CD4-positive, alpha-beta memory T cell (primary cell): ENCODE measurements at regions not wholly inside any gene's neighbourhood (a gene's known extent, or its start where the extent isn't known, plus 50 kb on each side); places are given as distances from the start of the nearest gene placed in this dataset.
A peak's percentile ranks its signal among the peaks of the same experiment; 100 is the strongest.

Source experiments
- CTCF ChIA-PET: fragments of 350-600 bp; sonication (Branson Sonifier 250); formaldehyde crosslinking; loops from one replicate; lab custom pipeline; 2021; ENCODE audit warnings: inconsistent platforms; ENCODE audit not compliant: partially characterized antibody; lab: Charles Lee
- POLR2A ChIA-PET: fragments of 350-600 bp; sonication (Branson Sonifier 250); formaldehyde crosslinking; loops from one replicate; lab custom pipeline; 2021; ENCODE audit not compliant: partially characterized antibody; lab: Charles Lee
- DNase-seq, 5 donors: peaks; one replicate each; pipeline versions ENCODE4 v3.0.0 to v3.0.0-alpha.2; 2020 to 2022; ENCODE audit warnings: mixed read lengths in 1 of 5
- H3K27ac ChIP-seq: one replicate; pipeline ENCODE4 v1.7.0; 2013; ENCODE audit warnings: low read depth, low read length
- H3K27me3 ChIP-seq: 2 replicates; pipeline ENCODE4 v1.7.0; 2013; ENCODE audit warnings: mild to moderate bottlenecking, low read length, moderate library complexity; ENCODE audit not compliant: insufficient read depth
- H3K36me3 ChIP-seq: 2 replicates; pipeline ENCODE4 v1.7.0; 2013; ENCODE audit warnings: mild to moderate bottlenecking, low read length, moderate library complexity; ENCODE audit not compliant: insufficient read depth
- H3K4me1 ChIP-seq: 2 replicates; pipeline ENCODE4 v1.7.0; 2013; ENCODE audit warnings: mild to moderate bottlenecking, low read length, moderate library complexity; ENCODE audit not compliant: insufficient read depth
- H3K4me3 ChIP-seq, 2 donors: one replicate each; pipeline ENCODE4 v1.7.0; 2013; ENCODE audit warnings: low read length in 2 of 2, mild to moderate bottlenecking in 1 of 2
- H3K9me3 ChIP-seq, 2 donors: one replicate each; pipeline ENCODE4 v1.7.0; 2013; ENCODE audit warnings: low read length in 2 of 2, control low read depth in 1 of 2; ENCODE audit not compliant: control insufficient read depth in 1 of 2
- H3K27ac Mint-ChIP-seq, 7 donors: one replicate each; pipeline ENCODE4 v1.8.0; 2020 to 2021; ENCODE audit warnings: mixed read lengths in 7 of 7, mild to moderate bottlenecking in 6 of 7, inconsistent platforms in 3 of 7, moderate library complexity in 3 of 7
- H3K27me3 Mint-ChIP-seq, 2 donors: one replicate each; pipeline ENCODE4 v1.8.0; 2020 to 2021; ENCODE audit warnings: mixed read lengths in 2 of 2
- H3K36me3 Mint-ChIP-seq, 2 donors: one replicate each; pipeline ENCODE4 v1.8.0; 2020 to 2021; ENCODE audit warnings: mixed read lengths in 2 of 2, inconsistent platforms in 1 of 2, mild to moderate bottlenecking in 1 of 2
- H3K4me1 Mint-ChIP-seq, 4 donors: one replicate each; pipeline ENCODE4 v1.8.0; 2020 to 2021; ENCODE audit warnings: mixed read lengths in 4 of 4, mild to moderate bottlenecking in 1 of 4
- H3K4me3 Mint-ChIP-seq, 8 donors: one replicate each; pipeline ENCODE4 v1.8.0; 2020 to 2021; ENCODE audit warnings: mixed read lengths in 8 of 8, mild to moderate bottlenecking in 7 of 8, moderate library complexity in 6 of 8, inconsistent platforms in 3 of 8
- H3K9me3 Mint-ChIP-seq, 8 donors: one replicate each; pipeline ENCODE4 v1.8.0; 2020 to 2021; ENCODE audit warnings: mixed read lengths in 8 of 8, mild to moderate bottlenecking in 5 of 8, inconsistent platforms in 3 of 8, moderate library complexity in 1 of 8
- intact Hi-C: fragments of 100-400 bp; cut with micrococcal nuclease; formaldehyde crosslinking; loops from one replicate; pipeline ENCODE4 v1.15.1; 2023

DNA sequence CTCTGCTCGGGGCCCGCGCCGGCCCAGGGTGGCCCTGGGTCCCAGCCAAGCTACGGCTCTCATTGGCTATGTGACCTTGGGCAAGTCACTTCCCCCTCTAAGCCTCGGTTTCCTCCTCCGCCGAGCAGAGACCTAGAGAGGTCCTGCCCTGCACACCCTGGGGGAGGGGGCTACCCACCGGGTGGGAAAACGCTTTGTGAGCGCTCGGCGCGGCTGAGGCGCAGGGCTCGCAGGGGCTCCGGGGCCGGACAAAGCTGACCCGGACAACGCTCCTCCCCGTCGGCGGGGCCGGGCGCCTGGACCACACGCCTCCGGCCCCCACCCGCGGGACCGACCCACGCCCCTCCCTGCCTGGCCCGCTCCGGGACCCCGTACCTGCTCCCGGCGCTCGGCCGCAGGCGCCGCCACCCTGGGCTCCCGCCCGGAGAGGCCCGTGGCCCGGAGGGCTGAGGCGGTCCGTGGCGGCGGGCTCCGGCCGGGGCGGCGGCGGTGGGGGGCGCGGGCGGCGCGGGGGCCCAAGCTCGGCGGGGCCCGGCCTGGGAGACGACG is 85.7 kb upstream of the MELK start:
- H3K4me1 Mint-ChIP-seq = peaks cover 38 to 77% (median 57%) of the 10 kb centered on the region in 4 donors
- Histone ChIP-seq H3K27ac (peak overlapping the region; percentile 83), H3K27me3 (no peaks in the 10 kb centered on the region), H3K4me1 (peaks cover 55% of the 10 kb centered on the region), H3K9me3 (no peaks in the 10 kb centered on the region), H3K4me3 (peak overlapping the region; percentile 56 to 84), H3K36me3 (no peaks in the 10 kb centered on the region)
- no peaks in the 10 kb centered on the region for H3K9me3 Mint-ChIP-seq
- POLR2A ChIA-PET = interaction anchor here (0.6 to 5.9 kb wide), 16 partner anchors 9 to 342 kb away, joined by 3 to 88 read pairs (median 6); partner anchors contain the start of gene RNF38
- intact Hi-C loops = loop anchor here (1.0 to 5.0 kb wide), 4 partner anchors 16 to 86 kb away; partner anchors contain the start of genes MELK and RNF38
- peak overlapping the region; percentile 83 to 95 (median 90) for H3K4me3 Mint-ChIP-seq
- H3K27ac Mint-ChIP-seq = peak overlapping the region; percentile 83 to 96 (median 92)
- DNase-seq = peak; percentile 40 to 72 (median 44)
- no peaks in the 10 kb centered on the region for H3K27me3 Mint-ChIP-seq
- CTCF ChIA-PET = interaction anchor here (1.1 to 3.8 kb wide), 3 partner anchors 27 to 80 kb away, joined by 4 to 23 read pairs (median 4); no protein-coding TSS in a partner anchor
- peaks cover 0 to 11% of the 10 kb centered on the region in 2 donors for H3K36me3 Mint-ChIP-seq

- Histone ChIP-seq H3K36me3 (no peaks in the 10 kb centered on the region), H3K27ac (peak overlapping the region; percentile 83), H3K4me3 (peak overlapping the region; percentile 56 to 84), H3K4me1 (peaks cover 60% of the 10 kb centered on the region), H3K9me3 (no peaks in the 10 kb centered on the region), H3K27me3 (no peaks in the 10 kb centered on the region)
- intact Hi-C loops = loop anchor here (1.0 to 5.0 kb wide), 4 partner anchors 15 to 86 kb away; partner anchors contain the start of genes MELK and RNF38
- CTCF ChIA-PET = interaction anchor here (0.7 to 3.8 kb wide), 9 partner anchors 8 to 79 kb away, joined by 3 to 23 read pairs (median 4); no protein-coding TSS in a partner anchor
- H3K4me3 Mint-ChIP-seq = peak overlapping the region; percentile 83 to 95 (median 90)
- peaks cover 0 to 11% of the 10 kb centered on the region in 2 donors for H3K36me3 Mint-ChIP-seq
- no peaks in the 10 kb centered on the region for H3K27me3 Mint-ChIP-seq
- peak in 1 of 5 donors; percentile 58 for DNase-seq
- no peaks in the 10 kb centered on the region for H3K9me3 Mint-ChIP-seq
- H3K4me1 Mint-ChIP-seq = peaks cover 41 to 79% (median 60%) of the 10 kb centered on the region in 4 donors
- POLR2A ChIA-PET = interaction anchor here (0.7 to 5.9 kb wide), 12 partner anchors 11 to 342 kb away, joined by 3 to 88 read pairs (median 8); partner anchors contain the start of gene RNF38
- peak overlapping the region; percentile 83 to 96 (median 92) for H3K27ac Mint-ChIP-seq
Measured at GRCh38 chr9:36486329-36486932, 86.3 kb upstream of the MELK start.

DNA sequence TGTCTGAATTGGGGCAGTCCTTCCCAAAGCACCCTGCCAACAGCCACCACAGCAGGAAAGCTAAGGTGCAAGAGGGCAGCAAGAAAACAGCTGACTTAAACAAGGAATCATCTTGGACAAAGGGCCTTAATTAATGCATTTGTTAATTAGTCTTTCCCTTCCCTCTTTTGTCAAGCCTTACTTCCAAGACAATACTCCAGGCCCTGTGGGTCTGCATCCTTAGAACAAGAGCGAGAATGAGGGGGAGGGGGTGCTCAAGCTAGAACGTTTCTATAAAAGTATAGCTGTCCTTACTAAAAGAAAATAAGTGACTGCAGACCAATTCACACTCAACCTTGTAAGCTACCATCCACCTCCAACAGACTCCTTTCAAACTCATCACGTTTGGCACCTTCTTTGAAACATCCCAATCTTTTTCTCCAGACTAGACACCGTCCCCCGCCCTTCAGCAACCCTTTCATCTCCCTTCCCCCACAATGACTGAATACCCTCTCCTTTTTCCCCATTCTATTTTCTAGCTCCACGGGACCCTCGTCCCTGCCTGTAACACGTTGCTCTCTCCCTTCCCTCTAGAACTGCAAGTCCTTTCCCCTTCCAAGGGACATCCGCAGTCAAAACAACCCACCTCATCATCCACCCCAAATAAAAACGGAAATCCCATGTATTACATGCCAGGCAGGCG is 85.7 kb upstream of the RNF38 start:
- DNase-seq = no peak
- ChIA-PET CTCF (interaction anchor here (0.7 to 3.8 kb wide), 9 partner anchors 8 to 79 kb away, joined by 3 to 23 read pairs (median 4); no protein-coding TSS in a partner anchor), POLR2A (interaction anchor here (0.8 to 5.9 kb wide), 9 partner anchors 10 to 227 kb away, joined by 3 to 88 read pairs (median 17); partner anchors contain the start of gene RNF38)
- Mint-ChIP-seq H3K27me3 (no peaks in the 10 kb centered on the region), H3K4me1 (peaks cover 40 to 82% (median 63%) of the 10 kb centered on the region in 4 donors), H3K36me3 (peaks cover 0 to 11% of the 10 kb centered on the region in 2 donors), H3K27ac (peak overlapping the region; percentile 83 to 96 (median 92)), H3K9me3 (no peaks in the 10 kb centered on the region), H3K4me3 (peak overlapping the region; percentile 83 to 95 (median 90))
- Histone ChIP-seq H3K4me1 (peaks cover 60% of the 10 kb centered on the region), H3K36me3 (no peaks in the 10 kb centered on the region), H3K4me3 (peak overlapping the region; percentile 56 to 84), H3K27ac (peak overlapping the region; percentile 83), H3K9me3 (no peaks in the 10 kb centered on the region), H3K27me3 (no peaks in the 10 kb centered on the region)
- intact Hi-C loops = loop anchor here (1.0 to 5.0 kb wide), 4 partner anchors 14 to 87 kb away; partner anchors contain the start of genes MELK and RNF38

DNA sequence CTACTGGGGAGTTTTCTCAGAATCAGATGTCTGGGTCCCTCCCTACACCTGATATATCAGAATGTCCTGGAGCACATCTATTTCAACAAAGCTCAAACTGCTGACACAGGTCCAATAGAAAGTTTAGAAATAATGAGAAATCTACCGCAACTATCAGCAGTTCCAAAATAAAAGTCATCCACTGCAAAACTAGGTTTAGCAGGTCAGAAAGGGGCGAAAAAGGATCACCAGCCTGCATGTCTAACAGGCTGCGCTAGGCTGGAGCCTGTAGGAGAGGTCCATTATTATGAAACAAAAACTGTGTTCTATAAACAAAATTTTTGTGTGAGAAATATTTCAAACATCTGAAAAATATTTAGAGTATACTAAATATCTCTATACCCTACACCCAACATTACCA is 84.1 kb upstream of the RNF38 start:
- H3K9me3 Mint-ChIP-seq = no peaks in the 10 kb centered on the region
- Histone ChIP-seq H3K36me3 (no peaks in the 10 kb centered on the region), H3K27ac (no peak overlapping the region), H3K4me3 (no peak overlapping the region), H3K4me1 (peaks cover 58% of the 10 kb centered on the region), H3K27me3 (no peaks in the 10 kb centered on the region), H3K9me3 (no peaks in the 10 kb centered on the region)
- DNase-seq = no peak
- H3K27ac Mint-ChIP-seq = peak overlapping the region in 5 of 7 donors; percentile 7 to 87 (median 72)
- peaks cover 0 to 11% of the 10 kb centered on the region in 2 donors for H3K36me3 Mint-ChIP-seq
- intact Hi-C loops = no loop called here
- POLR2A ChIA-PET = interaction anchor here (5.9 kb wide), 1 partner anchor 26 kb away, joined by 88 read pairs; no protein-coding TSS in a partner anchor
- CTCF ChIA-PET = interaction anchor here (3.8 kb wide), 1 partner anchor 77 kb away, joined by 23 read pairs; no protein-coding TSS in a partner anchor
- peaks cover 36 to 73% (median 58%) of the 10 kb centered on the region in 4 donors for H3K4me1 Mint-ChIP-seq
- no peaks in the 10 kb centered on the region for H3K27me3 Mint-ChIP-seq
- H3K4me3 Mint-ChIP-seq = peak overlapping the region in 4 of 8 donors; percentile 12 to 57 (median 38)

- no peaks in the 10 kb centered on the region for H3K27me3 ChIP-seq
- no peak overlapping the region for H3K4me3 ChIP-seq
- H3K27me3 Mint-ChIP-seq = no peaks in the 10 kb centered on the region
- no peak overlapping the region for H3K27ac ChIP-seq
- no peak for DNase-seq
- no peaks in the 10 kb centered on the region for H3K9me3 Mint-ChIP-seq
- peak overlapping the region in 6 of 7 donors; percentile 17 to 83 (median 68) for H3K27ac Mint-ChIP-seq
- peaks cover 0 to 8% of the 10 kb centered on the region in 2 donors for H3K36me3 Mint-ChIP-seq
- H3K4me1 Mint-ChIP-seq = peaks cover 18 to 38% (median 31%) of the 10 kb centered on the region in 4 donors
- H3K36me3 ChIP-seq = no peaks in the 10 kb centered on the region
- intact Hi-C loops = no loop called here
- H3K9me3 ChIP-seq = no peaks in the 10 kb centered on the region
- ChIA-PET POLR2A (interaction anchor here (1.2 to 1.6 kb wide), 4 partner anchors 8 to 13 kb away, joined by 3 to 7 read pairs (median 5); no protein-coding TSS in a partner anchor), CTCF (interaction anchor here (1.0 to 1.1 kb wide), 2 partner anchors 72 to 77 kb away, joined by 3 read pairs; no protein-coding TSS in a partner anchor)
- H3K4me1 ChIP-seq = peaks cover 28% of the 10 kb centered on the region
- peak overlapping the region in 2 of 8 donors; percentile 24 to 62 for H3K4me3 Mint-ChIP-seq
Measured at GRCh38 chr9:36479101-36479500, 79.0 kb upstream of the RNF38 start.

DNA sequence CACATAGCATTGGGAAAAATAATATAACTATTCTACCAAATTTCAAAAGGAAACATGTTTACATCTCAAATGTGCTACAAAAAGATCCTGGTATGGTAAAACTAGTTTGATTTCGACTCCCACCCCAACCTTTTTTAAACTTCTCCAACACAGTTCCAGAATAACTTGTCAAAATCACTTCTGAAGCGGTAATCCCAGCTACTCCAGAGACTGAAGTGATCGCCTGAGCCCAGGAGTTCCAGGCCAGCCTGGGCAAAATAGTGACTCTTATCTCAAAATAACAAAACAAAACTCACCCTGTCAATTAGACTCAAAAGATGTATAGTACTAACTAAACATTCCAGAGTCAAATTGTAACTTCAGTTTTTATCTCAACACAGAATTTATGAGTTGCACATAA is 71.3 kb upstream of the RNF38 start:
- H3K4me3 Mint-ChIP-seq = peak overlapping the region in 7 of 8 donors; percentile 75 to 97 (median 92)
- intact Hi-C loops = loop anchor here (1.0 kb wide), 1 partner anchor 15 kb away; no protein-coding TSS in a partner anchor
- peak overlapping the region; percentile 25 to 36 for H3K4me3 ChIP-seq

More for the DNA sequence above, 71.3 kb upstream of the RNF38 start:
- H3K27ac Mint-ChIP-seq = peak overlapping the region; percentile 84 to 99 (median 97)
- H3K27me3 Mint-ChIP-seq = no peaks in the 10 kb centered on the region
- CTCF ChIA-PET = interaction anchor here (0.6 to 2.1 kb wide), 3 partner anchors 11 to 63 kb away, joined by 3 to 5 read pairs (median 5); no protein-coding TSS in a partner anchor
- peaks cover 28 to 41% (median 33%) of the 10 kb centered on the region in 4 donors for H3K4me1 Mint-ChIP-seq
- no peaks in the 10 kb centered on the region for H3K9me3 Mint-ChIP-seq
- no peaks in the 10 kb centered on the region for H3K9me3 ChIP-seq
- POLR2A ChIA-PET = interaction anchor here (0.7 to 4.2 kb wide), 8 partner anchors 8 to 69 kb away, joined by 3 to 64 read pairs (median 3); no protein-coding TSS in a partner anchor
- peak overlapping the region; percentile 72 for H3K27ac ChIP-seq
- H3K36me3 ChIP-seq = no peaks in the 10 kb centered on the region
- no peak for DNase-seq
- H3K4me1 ChIP-seq = peaks cover 43% of the 10 kb centered on the region
- peaks cover 0 to 4% of the 10 kb centered on the region in 2 donors for H3K36me3 Mint-ChIP-seq
- no peaks in the 10 kb centered on the region for H3K27me3 ChIP-seq
